GM12878 (cell line): ENCODE measurements at regions not wholly inside any gene's neighbourhood (a gene's known extent, or its start where the extent isn't known, plus 50 kb on each side); places are given as distances from the start of the nearest gene placed in this dataset.

Experiments
- ATAC-seq: fragments of 200-7000 bp; cut with Tn5 transposase; 3 replicates; pipeline ENCODE4 v1.9.1; 2020; ENCODE audit warnings: mild to moderate bottlenecking, moderate library complexity
- BruUV-seq: library from RNA; stranded (reverse); fragments of 400-500 nt; replicated peaks from 2 replicates; lab custom pipeline; 2021; lab: Mats Ljungman, UMichigan
- CTCF ChIA-PET: fragments of 300-600 bp; sonication (Branson Sonifier 250); formaldehyde crosslinking; extraction: SDS; loops from one replicate; lab custom pipeline; 2021; ENCODE audit warnings: inconsistent platforms; lab: Yijun Ruan, JAX
- POLR2A ChIA-PET: fragments of 350-600 bp; formaldehyde crosslinking; extraction: SDS; loops from one replicate; lab custom pipeline; 2021; ENCODE audit warnings: inconsistent platforms; lab: Charles Lee
- RAD21 ChIA-PET: fragments of 300-600 bp; sonication (Branson Sonifier 250); formaldehyde crosslinking; loops from one replicate; lab custom pipeline; 2023; ENCODE audit warnings: antibody characterized with exemption; ENCODE audit not compliant: unreplicated experiment; lab: Charles Lee
- SMC1A ChIA-PET: fragments of 300-600 bp; sonication (Branson Sonifier 250); formaldehyde crosslinking; loops from one replicate; lab custom pipeline; 2023; ENCODE audit not compliant: unreplicated experiment, uncharacterized antibody; lab: Charles Lee
- DNase-seq: peaks from one replicate; pipeline ENCODE4 v3.0.0-alpha.2; 2011; ENCODE audit warnings: low read depth, low spot score
- FAIRE-seq: peaks from 3 replicates; lab custom pipeline; 2011; peaks lifted over from hg19 to GRCh38; lab: Jason Lieb, UNC
- H2AFZ ChIP-seq: 2 replicates; pipeline ENCODE4 v1.6.0; 2011; ENCODE audit warnings: low read depth, low read length, control low read depth; ENCODE audit not compliant: control insufficient read depth
- H3K27ac ChIP-seq: 2 replicates; pipeline ENCODE4 v1.5.1; 2011; ENCODE audit warnings: control low read depth; ENCODE audit not compliant: control insufficient read depth, insufficient read depth
- H3K27me3 ChIP-seq, 2 experiments: replicated peaks in 1 of 2; 2 replicates each; pipeline versions ENCODE4 v1.6.0 to v1.6.1; 2011; ENCODE audit warnings: low read length in 1 of 2; ENCODE audit not compliant: control insufficient read depth in 2 of 2, insufficient read depth in 2 of 2
- H3K36me3 ChIP-seq, 2 experiments: 2 replicates each; pipeline ENCODE4 v1.5.1; 2011; ENCODE audit warnings: low read length in 1 of 2; ENCODE audit not compliant: control insufficient read depth in 2 of 2, insufficient read depth in 2 of 2
- H3K4me1 ChIP-seq: 2 replicates; pipeline ENCODE4 v1.6.1; 2011; ENCODE audit warnings: mild to moderate bottlenecking, low read length, moderate library complexity, mixed read lengths; ENCODE audit not compliant: control insufficient read depth, insufficient read depth
- H3K4me2 ChIP-seq: 2 replicates; pipeline ENCODE4 v1.6.0; 2011; ENCODE audit warnings: control low read depth; ENCODE audit not compliant: control insufficient read depth, insufficient read depth
- H3K4me3 ChIP-seq: fragments of 200-600 bp; sonication (generic); 2 replicates; pipeline ENCODE4 v1.5.1; 2016
- H3K79me2 ChIP-seq: 2 replicates; pipeline ENCODE4 v1.6.0; 2011; ENCODE audit warnings: low read length; ENCODE audit not compliant: control insufficient read depth, insufficient read depth
- H3K9ac ChIP-seq: 2 replicates; pipeline ENCODE4 v1.8.0; 2011; ENCODE audit warnings: low read length, control low read depth, mixed read lengths; ENCODE audit not compliant: control insufficient read depth, insufficient read depth
- H3K9me3 ChIP-seq: replicated peaks from 3 replicates; pipeline ENCODE4 v1.5.1; 2011; ENCODE audit warnings: mild to moderate bottlenecking, low read length; ENCODE audit not compliant: control insufficient read depth, insufficient read depth
- H4K20me1 ChIP-seq: 2 replicates; pipeline ENCODE4 v1.6.0; 2011; ENCODE audit not compliant: control insufficient read depth, insufficient read depth
- CREB1 ChIP-seq: IDR thresholded peaks from 2 replicates; pipeline ENCODE4 v1.6.1; 2012; ENCODE audit warnings: low read depth, mild to moderate bottlenecking, inconsistent platforms
- IRF4 ChIP-seq: IDR thresholded peaks from 2 replicates; pipeline ENCODE4 v1.6.1; 2011; ENCODE audit warnings: low read depth, low read length
- NFIC ChIP-seq: IDR thresholded peaks from 2 replicates; pipeline ENCODE4 v1.6.1; 2012; ENCODE audit warnings: low read depth, mild to moderate bottlenecking, inconsistent platforms, low read length, moderate library complexity
- PAX5 ChIP-seq: IDR thresholded peaks from 2 replicates; pipeline ENCODE4 v1.6.1; 2011; ENCODE audit warnings: low read depth, low read length, borderline replicate concordance
- RAD21 ChIP-seq: IDR thresholded peaks from 2 replicates; pipeline ENCODE4 v1.6.1; 2011; ENCODE audit warnings: mild to moderate bottlenecking, low read depth, low read length, moderate library complexity; ENCODE audit not compliant: insufficient read depth
- ZBED1 ChIP-seq: IDR thresholded peaks from 2 replicates; pipeline ENCODE4 v1.6.1; 2016; ENCODE audit warnings: borderline replicate concordance
- WGBS: methylation state at CpG from one replicate; pipeline ENCODE4 v1.1.6; 2016; ENCODE audit warnings: low lambda C conversion rate; ENCODE audit not compliant: insufficient replicate concordance, insufficient coverage; ENCODE audit errors: missing lambda C conversion rate; 5-methylcytosine and 5-hydroxymethylcytosine counted together
- in situ Hi-C: fragments of 300-500 bp; cut with MboI; formaldehyde crosslinking; loops from 9 replicates; pipeline ENCODE4 v1.14.3; 2018; ENCODE audit warnings: mixed read lengths
- intact Hi-C: fragments of 100-400 bp; cut with micrococcal nuclease; formaldehyde crosslinking; loops from one replicate; pipeline ENCODE4 v1.14.2; 2022; ENCODE audit not compliant: unreplicated experiment
- TF ChIP-seq, protein P1 (sequence below): fragments of 450-650 bp; formaldehyde crosslinking; IDR thresholded peaks from 2 replicates; pipeline ENCODE4 v1.5.0; 2022; ENCODE audit warnings: mild to moderate bottlenecking, missing genetic modification characterization
- TF ChIP-seq, protein P2 (sequence below): fragments of 450-650 bp; IDR thresholded peaks from 2 replicates; pipeline ENCODE4 v1.6.1; 2017; ENCODE audit warnings: mild to moderate bottlenecking, moderate library complexity

DNA sequence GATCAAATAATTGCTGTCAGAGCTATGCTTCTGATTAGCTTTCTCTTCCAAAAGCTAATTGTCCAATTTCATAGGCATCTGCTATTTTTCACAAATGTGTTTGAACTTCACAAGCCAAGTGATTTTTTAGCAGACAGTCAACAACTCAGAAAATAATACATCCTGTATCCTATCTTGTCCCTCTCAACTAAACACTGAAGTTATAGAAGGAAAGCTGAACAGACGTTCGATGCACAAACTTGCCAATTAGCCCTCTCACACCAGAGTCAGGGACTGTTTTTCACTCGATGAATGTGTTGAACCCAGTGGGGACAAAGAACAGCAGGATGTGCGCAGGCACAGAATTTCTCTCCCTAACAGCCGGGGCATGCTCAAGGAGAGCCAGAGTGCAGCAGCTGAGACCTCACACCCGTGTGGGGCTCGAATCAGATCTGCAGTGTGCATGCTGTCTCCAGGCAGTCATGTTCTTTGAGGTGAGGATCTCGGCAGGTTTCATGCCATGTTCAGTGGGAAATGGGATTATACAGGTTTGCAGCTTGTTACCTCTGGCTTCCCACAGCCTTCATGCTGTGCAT, 246.7 kb upstream of the SDK2 start:
- SMC1A ChIA-PET, result no interaction called here
- WGBS, result 17% methylated on average over 8 of the region's 8 CpGs
- BruUV-seq, result no TSS peak
- H2AFZ ChIP-seq, result no peak overlapping the region
- POLR2A ChIA-PET, result no interaction called here
- intact Hi-C loops, result no loop called here
- H3K27ac ChIP-seq, result no peak overlapping the region
- no peaks in the 10 kb centered on the region for H3K36me3 ChIP-seq
- CTCF ChIA-PET, result interaction anchor here (0.6 kb wide), 1 partner anchor 566 kb away, joined by 3 read pairs; no protein-coding TSS in a partner anchor
- no peak for DNase-seq
- no peak overlapping the region for H3K4me2 ChIP-seq
- in situ Hi-C loops, result no loop called here
- H3K9me3 ChIP-seq, result no peaks in the 10 kb centered on the region
- H3K9ac ChIP-seq, result no peak overlapping the region
- H3K27me3 ChIP-seq, result peaks cover 0 to 2% of the 10 kb centered on the region in 2 experiments; a peak in 1 of 4 replicates
- H3K79me2 ChIP-seq, result no peaks in the 10 kb centered on the region
- TF ChIP-seq NFIC (no peak), RAD21 (no peak), PAX5 (no peak), CREB1 (no peak), IRF4 (no peak), ZBED1 (no peak)
- TF ChIP-seq, protein P1, sequence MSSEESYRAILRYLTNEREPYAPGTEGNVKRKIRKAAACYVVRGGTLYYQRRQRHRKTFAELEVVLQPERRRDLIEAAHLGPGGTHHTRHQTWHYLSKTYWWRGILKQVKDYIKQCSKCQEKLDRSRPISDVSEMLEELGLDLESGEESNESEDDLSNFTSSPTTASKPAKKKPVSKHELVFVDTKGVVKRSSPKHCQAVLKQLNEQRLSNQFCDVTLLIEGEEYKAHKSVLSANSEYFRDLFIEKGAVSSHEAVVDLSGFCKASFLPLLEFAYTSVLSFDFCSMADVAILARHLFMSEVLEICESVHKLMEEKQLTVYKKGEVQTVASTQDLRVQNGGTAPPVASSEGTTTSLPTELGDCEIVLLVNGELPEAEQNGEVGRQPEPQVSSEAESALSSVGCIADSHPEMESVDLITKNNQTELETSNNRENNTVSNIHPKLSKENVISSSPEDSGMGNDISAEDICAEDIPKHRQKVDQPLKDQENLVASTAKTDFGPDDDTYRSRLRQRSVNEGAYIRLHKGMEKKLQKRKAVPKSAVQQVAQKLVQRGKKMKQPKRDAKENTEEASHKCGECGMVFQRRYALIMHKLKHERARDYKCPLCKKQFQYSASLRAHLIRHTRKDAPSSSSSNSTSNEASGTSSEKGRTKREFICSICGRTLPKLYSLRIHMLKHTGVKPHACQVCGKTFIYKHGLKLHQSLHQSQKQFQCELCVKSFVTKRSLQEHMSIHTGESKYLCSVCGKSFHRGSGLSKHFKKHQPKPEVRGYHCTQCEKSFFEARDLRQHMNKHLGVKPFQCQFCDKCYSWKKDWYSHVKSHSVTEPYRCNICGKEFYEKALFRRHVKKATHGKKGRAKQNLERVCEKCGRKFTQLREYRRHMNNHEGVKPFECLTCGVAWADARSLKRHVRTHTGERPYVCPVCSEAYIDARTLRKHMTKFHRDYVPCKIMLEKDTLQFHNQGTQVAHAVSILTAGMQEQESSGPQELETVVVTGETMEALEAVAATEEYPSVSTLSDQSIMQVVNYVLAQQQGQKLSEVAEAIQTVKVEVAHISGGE (CRISPR knock-in tag), result no peak
- TF ChIP-seq, protein P2, sequence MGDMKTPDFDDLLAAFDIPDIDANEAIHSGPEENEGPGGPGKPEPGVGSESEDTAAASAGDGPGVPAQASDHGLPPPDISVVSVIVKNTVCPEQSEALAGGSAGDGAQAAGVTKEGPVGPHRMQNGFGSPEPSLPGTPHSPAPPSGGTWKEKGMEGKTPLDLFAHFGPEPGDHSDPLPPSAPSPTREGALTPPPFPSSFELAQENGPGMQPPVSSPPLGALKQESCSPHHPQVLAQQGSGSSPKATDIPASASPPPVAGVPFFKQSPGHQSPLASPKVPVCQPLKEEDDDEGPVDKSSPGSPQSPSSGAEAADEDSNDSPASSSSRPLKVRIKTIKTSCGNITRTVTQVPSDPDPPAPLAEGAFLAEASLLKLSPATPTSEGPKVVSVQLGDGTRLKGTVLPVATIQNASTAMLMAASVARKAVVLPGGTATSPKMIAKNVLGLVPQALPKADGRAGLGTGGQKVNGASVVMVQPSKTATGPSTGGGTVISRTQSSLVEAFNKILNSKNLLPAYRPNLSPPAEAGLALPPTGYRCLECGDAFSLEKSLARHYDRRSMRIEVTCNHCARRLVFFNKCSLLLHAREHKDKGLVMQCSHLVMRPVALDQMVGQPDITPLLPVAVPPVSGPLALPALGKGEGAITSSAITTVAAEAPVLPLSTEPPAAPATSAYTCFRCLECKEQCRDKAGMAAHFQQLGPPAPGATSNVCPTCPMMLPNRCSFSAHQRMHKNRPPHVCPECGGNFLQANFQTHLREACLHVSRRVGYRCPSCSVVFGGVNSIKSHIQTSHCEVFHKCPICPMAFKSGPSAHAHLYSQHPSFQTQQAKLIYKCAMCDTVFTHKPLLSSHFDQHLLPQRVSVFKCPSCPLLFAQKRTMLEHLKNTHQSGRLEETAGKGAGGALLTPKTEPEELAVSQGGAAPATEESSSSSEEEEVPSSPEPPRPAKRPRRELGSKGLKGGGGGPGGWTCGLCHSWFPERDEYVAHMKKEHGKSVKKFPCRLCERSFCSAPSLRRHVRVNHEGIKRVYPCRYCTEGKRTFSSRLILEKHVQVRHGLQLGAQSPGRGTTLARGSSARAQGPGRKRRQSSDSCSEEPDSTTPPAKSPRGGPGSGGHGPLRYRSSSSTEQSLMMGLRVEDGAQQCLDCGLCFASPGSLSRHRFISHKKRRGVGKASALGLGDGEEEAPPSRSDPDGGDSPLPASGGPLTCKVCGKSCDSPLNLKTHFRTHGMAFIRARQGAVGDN, result no peak
- no peaks in the 10 kb centered on the region for H4K20me1 ChIP-seq
- no peak for ATAC-seq
- no peaks in the 10 kb centered on the region for H3K4me1 ChIP-seq
- no peak overlapping the region for H3K4me3 ChIP-seq
- RAD21 ChIA-PET, result no interaction called here
- FAIRE-seq, result no peak
